Nephron (organoid): ENCODE measurements at regions not wholly inside any gene's neighbourhood (a gene's known extent, or its start where the extent isn't known, plus 50 kb on each side); places are given as distances from the start of the nearest gene placed in this dataset.

ENCODE experiments used
- H3K27ac Mint-ChIP-seq, 3 experiments: 2 replicates each; pipeline ENCODE4 v1.8.0; 2020; ENCODE audit warnings: mixed read lengths in 3 of 3, mild to moderate bottlenecking in 2 of 3, moderate library complexity in 1 of 3
- H3K27me3 Mint-ChIP-seq: 2 replicates; pipeline ENCODE4 v1.8.0; 2021; ENCODE audit warnings: low read depth, mild to moderate bottlenecking, moderate library complexity, mixed read lengths
- H3K36me3 Mint-ChIP-seq: 2 replicates; pipeline ENCODE4 v1.8.0; 2020; ENCODE audit warnings: low read depth, mixed read lengths
- H3K4me1 Mint-ChIP-seq: 2 replicates; pipeline ENCODE4 v1.8.0; 2020; ENCODE audit warnings: mixed read lengths
- H3K4me3 Mint-ChIP-seq, 3 experiments: 2 replicates each; pipeline ENCODE4 v1.8.0; 2020; ENCODE audit warnings: mild to moderate bottlenecking in 3 of 3, mixed read lengths in 3 of 3, moderate library complexity in 2 of 3
- H3K9me3 Mint-ChIP-seq: 2 replicates; pipeline ENCODE4 v1.8.0; 2020; ENCODE audit warnings: mixed read lengths
- CTCF ChIP-seq, 3 experiments: fragments of 200-600 bp; sonication (generic); IDR thresholded peaks; one replicate each; pipeline ENCODE4 v1.5.0; 2021; ENCODE audit warnings: antibody characterized with exemption in 3 of 3; ENCODE audit not compliant: unreplicated experiment in 3 of 3

- H3K4me1 Mint-ChIP-seq: no peaks in the 10 kb centered on the region
- no peak overlapping the region for H3K4me3 Mint-ChIP-seq
- H3K27me3 Mint-ChIP-seq: no peaks in the 10 kb centered on the region
- no peaks in the 10 kb centered on the region for H3K9me3 Mint-ChIP-seq
- H3K27ac Mint-ChIP-seq: no peak overlapping the region
- TF ChIP-seq CTCF (IDR thresholded peaks at IDR 0.05; ENCODE audit: unreplicated experiment in 3 of 3): no peak
- no peaks in the 10 kb centered on the region for H3K36me3 Mint-ChIP-seq
Measured at GRCh38 chr10:81759111-81759510, 115.9 kb upstream of the NRG3 start.

- H3K27me3 Mint-ChIP-seq: no peaks in the 10 kb centered on the region
- no peak overlapping the region for H3K4me3 Mint-ChIP-seq
- TF ChIP-seq CTCF (IDR thresholded peaks at IDR 0.05; ENCODE audit: unreplicated experiment in 3 of 3): no peak
- H3K9me3 Mint-ChIP-seq: peaks cover 4% of the 10 kb centered on the region
- H3K4me1 Mint-ChIP-seq: no peaks in the 10 kb centered on the region
- H3K36me3 Mint-ChIP-seq: no peaks in the 10 kb centered on the region
- H3K27ac Mint-ChIP-seq: no peak overlapping the region
Measured at GRCh38 chr10:81784111-81784597, 90.8 kb upstream of the NRG3 start.

- H3K4me1 Mint-ChIP-seq: no peaks in the 10 kb centered on the region
- no peaks in the 10 kb centered on the region for H3K36me3 Mint-ChIP-seq
- no peak overlapping the region for H3K4me3 Mint-ChIP-seq
- H3K27ac Mint-ChIP-seq: no peak overlapping the region
- peaks cover 4% of the 10 kb centered on the region for H3K27me3 Mint-ChIP-seq
- TF ChIP-seq CTCF (IDR thresholded peaks at IDR 0.05; ENCODE audit: unreplicated experiment in 3 of 3): no peak
- no peaks in the 10 kb centered on the region for H3K9me3 Mint-ChIP-seq
Measured at GRCh38 chr10:81792729-81793128, 82.3 kb upstream of the NRG3 start.

- no peaks in the 10 kb centered on the region for H3K27me3 Mint-ChIP-seq
- H3K4me1 Mint-ChIP-seq: no peaks in the 10 kb centered on the region
- peaks cover 7% of the 10 kb centered on the region for H3K36me3 Mint-ChIP-seq
- TF ChIP-seq CTCF (IDR thresholded peaks at IDR 0.05; ENCODE audit: unreplicated experiment in 3 of 3): no peak
- peaks cover 34% of the 10 kb centered on the region for H3K9me3 Mint-ChIP-seq
- H3K4me3 Mint-ChIP-seq: no peak overlapping the region
- no peak overlapping the region for H3K27ac Mint-ChIP-seq
Measured at GRCh38 chr10:81806842-81807241, 68.2 kb upstream of the NRG3 start.

GRCh38 chr10:81814842-81815241, 60.2 kb upstream of the NRG3 start:
- no peak for TF ChIP-seq CTCF (IDR thresholded peaks at IDR 0.05; ENCODE audit: unreplicated experiment in 3 of 3)
- H3K27ac Mint-ChIP-seq: no peak overlapping the region
- no peak overlapping the region for H3K4me3 Mint-ChIP-seq
- no peaks in the 10 kb centered on the region for H3K4me1 Mint-ChIP-seq
- no peaks in the 10 kb centered on the region for H3K27me3 Mint-ChIP-seq
- H3K9me3 Mint-ChIP-seq: peaks cover 7% of the 10 kb centered on the region
- no peaks in the 10 kb centered on the region for H3K36me3 Mint-ChIP-seq

GRCh38 chr10:81817596-81818170, 57.3 kb upstream of the NRG3 start:
- Mint-ChIP-seq H3K9me3 (no peaks in the 10 kb centered on the region), H3K4me1 (no peaks in the 10 kb centered on the region), H3K27ac (no peak overlapping the region), H3K36me3 (no peaks in the 10 kb centered on the region), H3K27me3 (no peaks in the 10 kb centered on the region), H3K4me3 (no peak overlapping the region)
- TF ChIP-seq CTCF (IDR thresholded peaks at IDR 0.05; ENCODE audit: unreplicated experiment in 3 of 3): no peak
